Left lung (tissue), 4 donors: ENCODE measurements at regions not wholly inside any gene's neighbourhood (a gene's known extent, or its start where the extent isn't known, plus 50 kb on each side); places are given as distances from the start of the nearest gene placed in this dataset.

Experiments
- ATAC-seq: fragments of 200-7000 bp; cut with Tn5 transposase; one replicate; pipeline ENCODE4 v1.9.1; 2020; ENCODE audit warnings: moderate library complexity
- DNase-seq, 4 donors: peaks; one replicate each; pipeline ENCODE4 v3.0.0-alpha.2; 2013 to 2020
- H3K27ac ChIP-seq, 2 donors: fragments of 200-600 bp; sonication (generic) in 1 of 2; one replicate each; pipeline versions ENCODE4 v1.5.0 to v1.8.0; 2020 to 2021
- H3K27me3 ChIP-seq, 2 donors: fragments of 200-600 bp; sonication (generic) in 1 of 2; one replicate each; pipeline versions ENCODE4 v1.5.0 to v1.8.0; 2020 to 2021
- H3K36me3 ChIP-seq, 2 donors: fragments of 200-600 bp; sonication (generic) in 1 of 2; one replicate each; pipeline versions ENCODE4 v1.5.0 to v1.8.0; 2020 to 2021
- H3K4me1 ChIP-seq, 2 donors: fragments of 200-600 bp; one replicate each; pipeline ENCODE4 v1.8.0; 2021
- H3K4me3 ChIP-seq, 2 donors: fragments of 200-600 bp; sonication (generic) in 1 of 2; one replicate each; pipeline versions ENCODE4 v1.5.0 to v1.8.0; 2020 to 2021; ENCODE audit warnings: mild to moderate bottlenecking in 1 of 2
- H3K9me3 ChIP-seq, 2 donors: fragments of 200-600 bp; sonication (generic) in 1 of 2; one replicate each; pipeline versions ENCODE4 v1.5.0 to v1.8.0; 2020 to 2021
- CTCF ChIP-seq, 2 donors: fragments of 200-600 bp; sonication (generic) in 1 of 2; IDR thresholded peaks; one replicate each; pipeline versions ENCODE4 v1.5.0 to v1.8.0; 2021; ENCODE audit warnings: antibody characterized with exemption in 2 of 2
- intact Hi-C, 2 donors: fragments of 100-400 bp; cut with DNase I; formaldehyde crosslinking; loops; one replicate each; pipeline versions ENCODE4 v1.11.2 to v1.14.2; 2022
- donor health status: DM: no; HTN: yes; CAD: no.
- donor health status: DM: no; HTN: no; CAD: no.

DNA sequence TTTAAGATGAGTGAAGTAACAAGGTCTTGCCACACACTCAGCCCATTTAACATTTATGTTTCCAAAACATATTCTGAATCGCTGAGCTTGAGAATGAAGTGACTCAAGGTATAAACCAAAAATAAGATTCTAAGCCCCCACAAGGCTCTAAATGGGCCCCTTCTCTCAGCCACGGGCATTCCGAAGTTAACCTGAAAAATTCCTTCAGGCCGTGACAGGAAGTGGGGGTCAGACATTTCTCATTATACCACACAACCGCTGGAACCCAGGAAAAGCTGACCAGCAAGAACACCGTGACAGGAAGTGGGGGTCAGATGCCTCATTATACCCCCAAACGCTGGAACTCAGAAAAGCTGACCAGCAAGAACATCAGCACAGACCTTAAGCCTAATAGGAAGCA is 247.9 kb downstream of the ERMARD start:
- TF ChIP-seq CTCF (IDR thresholded peaks at IDR 0.05) = no peak
- no peak overlapping the region for H3K27ac ChIP-seq
- H3K9me3 ChIP-seq = peaks cover 0 to 26% of the 10 kb centered on the region in 2 donors
- no peaks in the 10 kb centered on the region for H3K4me1 ChIP-seq
- DNase-seq = no peak
- intact Hi-C loops = no loop called here
- H3K4me3 ChIP-seq = no peak overlapping the region
- H3K36me3 ChIP-seq = no peaks in the 10 kb centered on the region
- peaks cover 0 to 7% of the 10 kb centered on the region in 2 donors for H3K27me3 ChIP-seq
- ATAC-seq = no peak

- no peak overlapping the region for H3K27ac ChIP-seq
- peaks cover 0 to 16% of the 10 kb centered on the region in 2 donors for H3K9me3 ChIP-seq
- H3K36me3 ChIP-seq = no peaks in the 10 kb centered on the region
- intact Hi-C loops = no loop called here
- H3K27me3 ChIP-seq = peaks cover 0 to 17% of the 10 kb centered on the region in 2 donors
- H3K4me3 ChIP-seq = no peak overlapping the region
- TF ChIP-seq CTCF (IDR thresholded peaks at IDR 0.05) = no peak
- ATAC-seq (no peak), DNase-seq (peak in 1 of 4 donors; percentile 31)
- H3K4me1 ChIP-seq = no peaks in the 10 kb centered on the region
Measured at GRCh38 chr6:169998457-169998856, 247.0 kb downstream of the ERMARD start.

- Histone ChIP-seq H3K27ac (peak overlapping the region in 1 of 2 donors; percentile 50), H3K4me3 (no peak overlapping the region), H3K36me3 (no peaks in the 10 kb centered on the region), H3K27me3 (peaks cover 0 to 19% of the 10 kb centered on the region in 2 donors), H3K9me3 (peaks cover 0 to 14% of the 10 kb centered on the region in 2 donors), H3K4me1 (peaks cover 0 to 4% of the 10 kb centered on the region in 2 donors)
- ATAC-seq = peak; percentile 66
- no peak for TF ChIP-seq CTCF (IDR thresholded peaks at IDR 0.05)
- intact Hi-C loops = no loop called here
- DNase-seq = peak in 1 of 4 donors; percentile 80
Measured at GRCh38 chr6:169997930-169998218, 246.5 kb downstream of the ERMARD start.

DNA sequence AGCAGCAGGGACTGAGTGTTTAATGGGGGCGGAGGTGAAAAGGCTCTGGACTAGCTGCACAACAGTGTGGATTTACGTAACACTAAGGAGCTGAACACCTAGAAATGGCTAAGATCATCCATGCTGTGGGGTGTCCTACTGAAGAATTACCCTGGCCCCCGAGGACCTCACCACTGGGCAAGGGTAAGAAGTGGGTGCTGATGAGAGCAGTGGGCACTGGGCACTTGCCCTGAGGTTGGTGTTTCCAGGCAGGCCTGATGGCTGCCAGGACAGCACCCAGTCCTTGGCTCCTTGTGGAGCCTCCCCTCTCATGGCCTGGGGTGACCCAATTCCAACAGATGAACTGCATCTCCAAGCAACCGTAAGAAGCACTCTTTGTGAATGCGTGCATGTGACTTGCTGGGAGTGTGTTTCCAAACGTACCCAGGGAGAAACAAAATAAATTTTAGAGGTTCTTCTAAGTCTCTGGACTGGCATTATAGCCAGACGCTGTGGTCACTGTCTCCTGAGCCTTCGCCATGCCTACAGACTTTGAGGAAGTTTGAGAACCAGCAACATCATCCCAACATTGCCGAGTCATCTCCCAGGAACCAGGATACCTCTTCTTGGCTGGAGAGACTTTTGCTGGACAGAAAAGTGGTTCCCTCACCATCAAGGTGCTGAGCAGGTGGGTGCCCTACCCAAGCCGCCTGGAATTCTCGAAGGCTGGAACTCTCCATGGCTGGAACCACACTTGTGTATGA is 245.9 kb downstream of the ERMARD start:
- Histone ChIP-seq H3K9me3 (peaks cover 0 to 9% of the 10 kb centered on the region in 2 donors), H3K4me1 (peaks cover 0 to 10% of the 10 kb centered on the region in 2 donors), H3K27me3 (peaks cover 0 to 24% of the 10 kb centered on the region in 2 donors), H3K27ac (peak overlapping the region in 1 of 2 donors; percentile 50), H3K36me3 (no peaks in the 10 kb centered on the region), H3K4me3 (no peak overlapping the region)
- ATAC-seq (peak; percentile 57), DNase-seq (no peak)
- intact Hi-C loops = no loop called here
- no peak for TF ChIP-seq CTCF (IDR thresholded peaks at IDR 0.05)

DNA sequence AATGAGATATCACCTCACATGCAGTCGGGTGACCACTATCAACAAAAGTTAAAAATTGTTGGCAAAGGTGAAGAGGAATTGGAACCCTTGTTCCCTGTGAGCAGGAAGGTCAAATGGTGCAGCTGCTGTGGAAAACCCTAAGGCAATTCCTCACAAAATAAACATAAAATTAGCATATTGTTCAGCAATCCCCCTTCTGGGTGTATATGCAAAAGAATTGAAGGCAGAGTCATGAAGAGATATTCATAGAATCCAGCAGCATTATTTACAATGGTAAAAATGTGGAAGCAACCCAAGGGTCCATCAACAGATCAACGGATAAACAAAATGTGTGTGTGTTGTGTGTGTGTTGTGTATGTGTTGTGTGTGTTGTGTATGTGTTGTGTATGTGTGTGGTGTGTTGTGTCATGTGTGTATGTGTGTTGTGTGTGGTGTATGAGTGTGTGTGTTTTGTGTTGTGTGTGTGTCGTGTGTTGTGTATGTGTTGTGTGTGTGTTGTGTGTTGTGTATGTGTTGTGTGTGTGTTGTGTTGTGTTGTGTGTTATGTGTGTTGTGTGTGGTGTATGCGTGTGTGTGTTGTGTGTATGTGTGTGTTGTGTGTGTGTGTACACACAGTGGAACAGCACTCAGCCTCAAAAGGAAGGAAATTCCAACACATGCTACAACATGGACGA is 245.1 kb downstream of the ERMARD start:
- Histone ChIP-seq H3K36me3 (no peaks in the 10 kb centered on the region), H3K9me3 (peaks cover 0 to 3% of the 10 kb centered on the region in 2 donors), H3K4me3 (no peak overlapping the region), H3K4me1 (peaks cover 0 to 15% of the 10 kb centered on the region in 2 donors), H3K27me3 (peaks cover 0 to 27% of the 10 kb centered on the region in 2 donors), H3K27ac (peak overlapping the region in 1 of 2 donors; percentile 50)
- intact Hi-C loops = no loop called here
- DNase-seq (no peak), ATAC-seq (no peak)
- no peak for TF ChIP-seq CTCF (IDR thresholded peaks at IDR 0.05)
